NCI-H345 treated with DMSO at 0.1 percent for 48 hours (cell line): ENCODE measurements at regions not wholly inside any gene's neighbourhood (a gene's known extent, or its start where the extent isn't known, plus 50 kb on each side); places are given as distances from the start of the nearest gene placed in this dataset.
"Not testable (repeated sequence)": the region's sequence is repeated elsewhere in the genome, so short reads cannot be mapped to it uniquely, and the experiment has no call there.

Experiments used
- DNase-seq: peaks from one replicate; lab custom pipeline; 2025; ENCODE audit not compliant: unreplicated experiment; lab: John Stamatoyannopoulos, UW

GRCh38 chr15:58322253-58322652 is 109.5 kb upstream of the LIPC start:
- DNase-seq, result no peak

- not testable (repeated sequence) for DNase-seq
These were observed 108.5 kb upstream of the LIPC start for GRCh38 chr15:58323321-58323720.

GRCh38 chr15:58324533-58324932 is 107.3 kb upstream of the LIPC start:
- no peak for DNase-seq

- DNase-seq, result no peak
These were observed 103.8 kb upstream of the LIPC start for GRCh38 chr15:58327958-58328357.

- no peak for DNase-seq
These were observed 102.6 kb upstream of the LIPC start for GRCh38 chr15:58329211-58329610.

- no peak for DNase-seq
These were observed 101.8 kb upstream of the LIPC start for GRCh38 chr15:58329781-58330671.

GRCh38 chr15:58330741-58331559 is 100.8 kb upstream of the LIPC start:
- DNase-seq, result no peak

- DNase-seq, result no peak
These were observed 100.3 kb upstream of the LIPC start for GRCh38 chr15:58331560-58331912.

- DNase-seq, result no peak
These were observed 99.7 kb upstream of the LIPC start for GRCh38 chr15:58331913-58332675.

- no peak for DNase-seq
These were observed 99.0 kb upstream of the LIPC start for GRCh38 chr15:58332676-58333400.

- DNase-seq, result no peak
These were observed 97.0 kb upstream of the LIPC start for GRCh38 chr15:58334803-58335202.

- DNase-seq, result no peak
These were observed 95.6 kb upstream of the LIPC start for GRCh38 chr15:58336161-58336560.

- no peak for DNase-seq
These were observed 91.6 kb upstream of the LIPC start for GRCh38 chr15:58340176-58340575.

GRCh38 chr15:58342508-58342907 is 89.3 kb upstream of the LIPC start:
- no peak for DNase-seq

- no peak for DNase-seq
These were observed 87.3 kb upstream of the LIPC start for GRCh38 chr15:58344213-58345070.

GRCh38 chr15:58346361-58346760 is 85.4 kb upstream of the LIPC start:
- DNase-seq, result no peak

GRCh38 chr15:58348095-58348812 is 83.5 kb upstream of the LIPC start:
- DNase-seq, result no peak

- DNase-seq, result no peak
These were observed 79.5 kb upstream of the LIPC start for GRCh38 chr15:58352026-58352929.
